IPS-20b (cell line): ENCODE measurements at regions not wholly inside any gene's neighbourhood (a gene's known extent, or its start where the extent isn't known, plus 50 kb on each side); places are given as distances from the start of the nearest gene placed in this dataset.

Source experiments
- H3K27ac ChIP-seq: one replicate; pipeline ENCODE4 v1.5.1; 2013; ENCODE audit warnings: low read length
- H3K27me3 ChIP-seq: 2 replicates; pipeline ENCODE4 v1.6.1; 2013; ENCODE audit warnings: mild to moderate bottlenecking, low read length, inconsistent platforms; ENCODE audit not compliant: insufficient read depth
- H3K36me3 ChIP-seq: 2 replicates; pipeline ENCODE4 v1.6.1; 2013; ENCODE audit warnings: low read depth, mild to moderate bottlenecking, inconsistent platforms, low read length, moderate library complexity; ENCODE audit not compliant: insufficient read depth
- H3K4me1 ChIP-seq: 2 replicates; pipeline ENCODE4 v1.6.1; 2013; ENCODE audit warnings: mild to moderate bottlenecking, control low read depth, inconsistent platforms, low read length, moderate library complexity; ENCODE audit not compliant: insufficient read depth
- H3K4me3 ChIP-seq: 2 replicates; pipeline ENCODE4 v1.5.1; 2013; ENCODE audit warnings: mild to moderate bottlenecking, low read length, inconsistent platforms
- H3K9ac ChIP-seq: 2 replicates; pipeline ENCODE4 v1.6.1; 2013; ENCODE audit warnings: low read depth, mild to moderate bottlenecking, inconsistent platforms, low read length, moderate library complexity
- H3K9me3 ChIP-seq: 2 replicates; pipeline ENCODE4 v1.6.1; 2013; ENCODE audit warnings: mild to moderate bottlenecking, low read depth, low read length, inconsistent platforms; ENCODE audit not compliant: insufficient read depth

DNA sequence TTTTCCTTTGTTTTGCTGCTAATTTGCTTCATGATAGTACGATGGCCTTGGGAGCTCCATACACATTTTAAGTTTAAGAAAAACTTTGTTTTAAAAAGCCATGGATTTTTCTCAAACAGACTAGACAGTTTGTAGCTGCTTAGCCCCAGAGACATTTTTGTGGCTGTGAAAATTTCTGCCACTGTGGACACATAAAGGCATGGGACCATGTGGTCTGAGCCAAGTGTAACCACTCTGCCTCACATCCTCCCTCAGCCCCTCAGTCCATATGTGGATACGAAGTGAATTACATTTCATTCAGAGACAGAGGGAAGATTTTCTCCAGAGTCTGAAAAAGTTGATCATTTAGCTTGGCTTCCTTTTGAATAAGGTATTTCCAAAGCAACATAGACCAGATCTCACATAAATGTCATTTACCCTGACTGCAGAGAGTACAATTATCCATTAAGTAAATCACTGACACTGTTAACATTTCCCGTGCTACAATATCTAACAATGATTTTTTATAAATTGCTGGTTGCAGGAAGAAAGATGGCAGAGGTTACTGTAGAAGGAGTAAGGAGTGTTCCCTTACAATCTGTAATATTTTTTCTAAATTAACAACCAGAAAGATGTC is 87.4 kb downstream of the GJA1 start:
- Histone ChIP-seq H3K4me3 (no peak overlapping the region), H3K9ac (no peak overlapping the region), H3K27ac (no peak overlapping the region), H3K36me3 (no peaks in the 10 kb centered on the region), H3K4me1 (peaks cover 25% of the 10 kb centered on the region), H3K9me3 (no peaks in the 10 kb centered on the region), H3K27me3 (no peaks in the 10 kb centered on the region)

GRCh38 chr6:121523628-121524027 is 88.2 kb downstream of the GJA1 start:
- Histone ChIP-seq H3K9ac (no peak overlapping the region), H3K27me3 (no peaks in the 10 kb centered on the region), H3K36me3 (no peaks in the 10 kb centered on the region), H3K4me3 (no peak overlapping the region), H3K9me3 (no peaks in the 10 kb centered on the region), H3K4me1 (peaks cover 25% of the 10 kb centered on the region), H3K27ac (no peak overlapping the region)

DNA sequence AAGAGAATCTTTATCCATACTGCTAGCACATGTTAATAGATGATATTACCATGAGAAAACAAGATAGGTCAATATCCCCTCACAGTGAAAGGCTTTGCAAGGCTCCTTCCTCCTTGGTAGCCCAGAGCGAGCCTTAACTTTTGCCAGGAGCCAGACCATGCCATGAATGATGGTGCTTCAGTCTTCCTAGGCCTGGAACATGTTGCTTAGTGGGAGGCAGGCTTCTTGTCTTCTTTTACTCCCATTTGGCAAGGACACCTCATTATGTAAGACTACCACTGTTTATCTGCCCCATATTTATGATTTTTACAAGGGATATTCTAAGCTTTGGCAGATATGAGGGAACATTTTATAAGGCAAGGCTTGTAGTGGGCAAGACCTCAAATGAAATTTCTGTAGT is 90.8 kb downstream of the GJA1 start:
- no peaks in the 10 kb centered on the region for H3K27me3 ChIP-seq
- H3K9me3 ChIP-seq = no peaks in the 10 kb centered on the region
- H3K36me3 ChIP-seq = no peaks in the 10 kb centered on the region
- no peak overlapping the region for H3K4me3 ChIP-seq
- no peak overlapping the region for H3K27ac ChIP-seq
- H3K9ac ChIP-seq = no peak overlapping the region
- H3K4me1 ChIP-seq = peaks cover 13% of the 10 kb centered on the region

DNA sequence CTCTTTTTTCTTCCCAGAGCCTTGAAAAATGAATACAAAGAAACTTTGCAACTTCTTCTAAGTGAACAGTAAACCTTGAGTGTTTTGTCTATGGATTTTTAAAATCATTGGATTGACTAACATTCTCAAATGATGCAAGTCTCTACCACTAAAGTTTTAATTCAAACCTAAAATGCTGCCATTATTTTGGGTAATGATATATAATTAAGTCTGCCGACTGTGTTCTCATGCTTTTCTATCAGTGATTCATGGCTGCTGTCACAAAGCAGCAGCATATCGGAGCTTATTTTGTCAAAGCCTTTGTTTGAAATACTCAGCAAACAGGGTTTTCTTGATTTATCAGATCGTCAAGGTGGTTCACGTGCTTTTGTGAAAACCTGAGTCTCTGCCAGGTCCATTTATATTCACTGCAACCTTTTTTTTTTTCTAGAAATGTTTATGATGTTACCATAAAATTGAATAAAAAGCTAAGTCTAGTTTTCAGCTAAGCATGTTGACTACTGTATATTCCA is 96.3 kb downstream of the GJA1 start:
- H3K9ac ChIP-seq = no peak overlapping the region
- H3K4me1 ChIP-seq = no peaks in the 10 kb centered on the region
- no peaks in the 10 kb centered on the region for H3K9me3 ChIP-seq
- H3K27me3 ChIP-seq = no peaks in the 10 kb centered on the region
- H3K4me3 ChIP-seq = no peak overlapping the region
- no peaks in the 10 kb centered on the region for H3K36me3 ChIP-seq
- no peak overlapping the region for H3K27ac ChIP-seq

DNA sequence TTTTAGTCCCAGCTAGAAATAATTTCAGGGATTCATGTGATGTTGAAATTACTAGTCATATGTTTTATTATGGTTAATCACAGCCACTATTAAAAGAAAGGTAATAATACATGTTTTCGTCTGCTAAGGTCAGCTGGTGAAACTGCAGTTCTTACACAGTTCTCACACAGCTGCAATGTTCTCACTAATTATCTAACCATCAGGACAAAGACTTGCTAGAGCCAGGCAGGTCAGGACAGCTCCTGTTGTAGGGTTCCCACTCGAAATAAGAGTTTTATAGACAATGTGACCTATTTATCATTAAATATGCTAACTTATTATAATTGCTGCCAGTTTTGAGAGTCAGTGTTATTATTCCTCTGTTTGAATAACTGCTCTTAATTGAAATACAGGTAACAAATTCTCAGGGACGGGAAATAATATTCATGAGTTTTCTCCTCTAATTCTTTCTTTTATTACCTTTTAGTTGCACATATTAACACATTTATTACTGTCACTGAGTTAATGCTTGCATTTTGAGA is 97.9 kb downstream of the GJA1 start:
- no peak overlapping the region for H3K4me3 ChIP-seq
- no peak overlapping the region for H3K27ac ChIP-seq
- no peaks in the 10 kb centered on the region for H3K9me3 ChIP-seq
- no peaks in the 10 kb centered on the region for H3K27me3 ChIP-seq
- H3K9ac ChIP-seq = no peak overlapping the region
- no peaks in the 10 kb centered on the region for H3K36me3 ChIP-seq
- no peaks in the 10 kb centered on the region for H3K4me1 ChIP-seq

- Histone ChIP-seq H3K36me3 (no peaks in the 10 kb centered on the region), H3K9ac (no peak overlapping the region), H3K9me3 (no peaks in the 10 kb centered on the region), H3K27ac (no peak overlapping the region), H3K4me3 (no peak overlapping the region), H3K4me1 (no peaks in the 10 kb centered on the region), H3K27me3 (no peaks in the 10 kb centered on the region)
Measured at GRCh38 chr6:121535777-121536176, 100.3 kb downstream of the GJA1 start.

DNA sequence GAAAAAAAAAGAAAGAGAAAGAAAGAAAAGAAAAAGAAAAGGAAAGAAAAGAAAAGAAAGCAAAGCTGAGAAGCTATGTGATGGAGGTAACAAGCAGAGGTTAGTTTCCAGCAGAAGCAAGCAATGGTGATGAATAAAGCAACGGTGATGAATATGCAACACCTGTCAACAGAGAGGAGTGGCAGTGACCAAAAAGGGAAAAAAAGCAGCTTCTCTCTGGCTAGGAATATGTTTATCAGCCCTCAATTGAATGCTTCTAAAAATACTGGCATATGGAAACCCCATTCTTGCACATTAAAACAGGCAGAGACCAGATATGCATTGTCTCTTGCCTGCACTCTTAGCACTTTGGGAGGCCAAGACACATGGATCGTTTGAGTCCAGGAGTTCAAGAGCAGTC is 100.9 kb downstream of the GJA1 start:
- Histone ChIP-seq H3K36me3 (no peaks in the 10 kb centered on the region), H3K27ac (no peak overlapping the region)

GRCh38 chr6:121539439-121539838 is 104.0 kb downstream of the GJA1 start:
- no peaks in the 10 kb centered on the region for H3K9me3 ChIP-seq
- no peaks in the 10 kb centered on the region for H3K36me3 ChIP-seq
- H3K27me3 ChIP-seq = no peaks in the 10 kb centered on the region
- no peak overlapping the region for H3K27ac ChIP-seq
- no peak overlapping the region for H3K4me3 ChIP-seq
- H3K4me1 ChIP-seq = no peaks in the 10 kb centered on the region
- no peak overlapping the region for H3K9ac ChIP-seq

More for the DNA sequence above, 100.9 kb downstream of the GJA1 start:
- no peak overlapping the region for H3K4me3 ChIP-seq
- no peaks in the 10 kb centered on the region for H3K4me1 ChIP-seq
- no peak overlapping the region for H3K9ac ChIP-seq
- H3K9me3 ChIP-seq = no peaks in the 10 kb centered on the region
- H3K27me3 ChIP-seq = no peaks in the 10 kb centered on the region

- Histone ChIP-seq H3K9me3 (no peaks in the 10 kb centered on the region), H3K4me1 (no peaks in the 10 kb centered on the region), H3K9ac (no peak overlapping the region), H3K4me3 (no peak overlapping the region), H3K36me3 (no peaks in the 10 kb centered on the region), H3K27ac (no peak overlapping the region), H3K27me3 (no peaks in the 10 kb centered on the region)
Measured at GRCh38 chr6:121540210-121540609, 104.8 kb downstream of the GJA1 start.

GRCh38 chr6:121544691-121545090 is 109.2 kb downstream of the GJA1 start:
- Histone ChIP-seq H3K4me1 (no peaks in the 10 kb centered on the region), H3K27me3 (no peaks in the 10 kb centered on the region), H3K9ac (no peak overlapping the region), H3K4me3 (no peak overlapping the region), H3K36me3 (no peaks in the 10 kb centered on the region), H3K9me3 (no peaks in the 10 kb centered on the region), H3K27ac (no peak overlapping the region)

- H3K27me3 ChIP-seq = no peaks in the 10 kb centered on the region
- no peak overlapping the region for H3K9ac ChIP-seq
- H3K4me3 ChIP-seq = no peak overlapping the region
- no peaks in the 10 kb centered on the region for H3K9me3 ChIP-seq
- no peak overlapping the region for H3K27ac ChIP-seq
- no peaks in the 10 kb centered on the region for H3K36me3 ChIP-seq
- H3K4me1 ChIP-seq = no peaks in the 10 kb centered on the region
Measured at GRCh38 chr6:121548131-121548530, 112.7 kb downstream of the GJA1 start.

GRCh38 chr6:121549736-121550135 is 114.3 kb downstream of the GJA1 start:
- no peaks in the 10 kb centered on the region for H3K9me3 ChIP-seq
- no peaks in the 10 kb centered on the region for H3K4me1 ChIP-seq
- no peak overlapping the region for H3K4me3 ChIP-seq
- H3K36me3 ChIP-seq = no peaks in the 10 kb centered on the region
- H3K27ac ChIP-seq = no peak overlapping the region
- no peak overlapping the region for H3K9ac ChIP-seq
- H3K27me3 ChIP-seq = no peaks in the 10 kb centered on the region
